Keratinocyte (primary cell): ENCODE measurements at regions not wholly inside any gene's neighbourhood (a gene's known extent, or its start where the extent isn't known, plus 50 kb on each side); places are given as distances from the start of the nearest gene placed in this dataset.

Source experiments
- EZH2 ChIP-seq: IDR thresholded peaks from one replicate; pipeline ENCODE4 v1.6.1; 2012; ENCODE audit warnings: inconsistent platforms, mild to moderate bottlenecking, low read length, moderate library complexity
- TF ChIP-seq, protein P1 (sequence below), 3 experiments: IDR thresholded peaks in 1 of 3; conservative IDR thresholded peaks in 1 of 3; optimal IDR thresholded peaks in 1 of 3; 2 replicates in 2 of 3; 3 replicates in 1 of 3; pipeline versions ENCODE3 to v1.5.1; 2011; ENCODE audit warnings: low read length in 3 of 3, mild to moderate bottlenecking in 3 of 3, moderate library complexity in 2 of 3, control low read depth in 1 of 3, inconsistent platforms in 1 of 3; ENCODE audit not compliant: insufficient read depth in 2 of 3; ENCODE audit errors: extremely low read depth in 1 of 3

DNA sequence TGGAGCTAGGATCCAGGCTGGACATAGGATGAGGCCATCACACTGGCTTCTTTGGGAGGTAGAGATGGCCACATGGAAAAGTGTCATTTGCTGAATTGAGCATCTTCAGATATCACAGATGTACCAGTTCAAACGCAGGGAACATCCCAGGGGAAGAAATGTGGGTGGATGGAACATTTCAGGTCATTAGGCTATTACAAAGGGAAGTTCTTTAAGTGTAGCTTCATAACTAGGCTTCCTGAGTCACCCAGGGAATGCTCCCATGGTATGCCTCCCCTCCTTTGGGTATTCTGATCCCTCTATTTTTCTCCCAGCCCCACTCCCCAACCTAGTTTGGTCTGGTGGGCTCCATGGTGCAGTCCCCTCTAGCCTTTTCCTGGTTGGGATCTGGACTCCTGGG, 69.8 kb upstream of the IRX3 start:
- TF ChIP-seq, protein P1, sequence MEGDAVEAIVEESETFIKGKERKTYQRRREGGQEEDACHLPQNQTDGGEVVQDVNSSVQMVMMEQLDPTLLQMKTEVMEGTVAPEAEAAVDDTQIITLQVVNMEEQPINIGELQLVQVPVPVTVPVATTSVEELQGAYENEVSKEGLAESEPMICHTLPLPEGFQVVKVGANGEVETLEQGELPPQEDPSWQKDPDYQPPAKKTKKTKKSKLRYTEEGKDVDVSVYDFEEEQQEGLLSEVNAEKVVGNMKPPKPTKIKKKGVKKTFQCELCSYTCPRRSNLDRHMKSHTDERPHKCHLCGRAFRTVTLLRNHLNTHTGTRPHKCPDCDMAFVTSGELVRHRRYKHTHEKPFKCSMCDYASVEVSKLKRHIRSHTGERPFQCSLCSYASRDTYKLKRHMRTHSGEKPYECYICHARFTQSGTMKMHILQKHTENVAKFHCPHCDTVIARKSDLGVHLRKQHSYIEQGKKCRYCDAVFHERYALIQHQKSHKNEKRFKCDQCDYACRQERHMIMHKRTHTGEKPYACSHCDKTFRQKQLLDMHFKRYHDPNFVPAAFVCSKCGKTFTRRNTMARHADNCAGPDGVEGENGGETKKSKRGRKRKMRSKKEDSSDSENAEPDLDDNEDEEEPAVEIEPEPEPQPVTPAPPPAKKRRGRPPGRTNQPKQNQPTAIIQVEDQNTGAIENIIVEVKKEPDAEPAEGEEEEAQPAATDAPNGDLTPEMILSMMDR (optimal IDR thresholded peaks at IDR 0.05 in 1 of 3, IDR thresholded peaks at IDR 0.05 in 1 of 3, conservative IDR thresholded peaks at IDR 0.05 in 1 of 3; ENCODE audit: extremely low read depth in 1 of 3, insufficient read depth in 2 of 3, low read length in 3 of 3) = no peak
- no peak for TF ChIP-seq EZH2
